Osteocyte (in vitro differentiated cells): ENCODE measurements at regions not wholly inside any gene's neighbourhood (a gene's known extent, or its start where the extent isn't known, plus 50 kb on each side); places are given as distances from the start of the nearest gene placed in this dataset.

Source experiments
- DNase-seq: peaks from one replicate; pipeline ENCODE4 v3.0.0; 2021; ENCODE audit warnings: mixed read lengths; ENCODE audit not compliant: unreplicated experiment; ENCODE audit errors: extremely low spot score
- H3K27ac Mint-ChIP-seq: one replicate; pipeline ENCODE4 v1.8.0; 2021; ENCODE audit warnings: mild to moderate bottlenecking, mixed read lengths; ENCODE audit not compliant: unreplicated experiment
- H3K27me3 Mint-ChIP-seq: one replicate; pipeline ENCODE4 v1.8.0; 2021; ENCODE audit warnings: mixed read lengths; ENCODE audit not compliant: unreplicated experiment
- H3K36me3 Mint-ChIP-seq: one replicate; pipeline ENCODE4 v1.8.0; 2021; ENCODE audit warnings: mixed read lengths; ENCODE audit not compliant: unreplicated experiment
- H3K4me1 Mint-ChIP-seq: one replicate; pipeline ENCODE4 v1.8.0; 2021; ENCODE audit warnings: mixed read lengths; ENCODE audit not compliant: unreplicated experiment
- H3K4me3 Mint-ChIP-seq: one replicate; pipeline ENCODE4 v1.8.0; 2021; ENCODE audit warnings: mild to moderate bottlenecking, moderate library complexity, mixed read lengths; ENCODE audit not compliant: unreplicated experiment
- H3K9me3 Mint-ChIP-seq: one replicate; pipeline ENCODE4 v1.8.0; 2021; ENCODE audit warnings: mixed read lengths; ENCODE audit not compliant: unreplicated experiment
- microRNA-seq: library from miRNA; unstranded; fragments of <30 nt; microRNA quantifications from one replicate; pipeline ENCODE4 v1.1.0, GENCODE V29; 2020; ENCODE audit not compliant: unreplicated experiment
- TF ChIP-seq, protein P1 (sequence below): fragments of 200-600 bp; sonication (generic); IDR thresholded peaks from 2 replicates; pipeline ENCODE4 v1.5.0; 2021; ENCODE audit warnings: antibody characterized with exemption, mild to moderate bottlenecking, moderate library complexity

DNA sequence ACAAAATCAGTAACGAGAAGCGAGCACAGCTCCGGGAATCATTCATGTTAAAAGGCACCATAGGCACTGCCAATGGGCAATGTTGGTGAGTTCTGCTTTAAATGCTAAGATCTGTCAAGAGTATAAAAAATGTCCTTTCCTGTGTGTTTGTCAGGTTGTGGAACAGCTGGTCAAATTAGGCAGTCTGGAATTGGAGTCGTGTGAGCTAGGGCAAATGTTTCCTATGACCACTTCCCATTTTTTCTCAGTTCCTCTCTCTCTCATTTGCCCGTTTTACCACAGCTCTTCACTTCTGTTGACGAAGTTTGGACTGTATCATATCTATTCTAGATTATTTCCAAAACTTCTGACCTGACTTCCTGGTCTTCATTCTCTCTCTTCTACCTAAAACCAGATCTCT lies 60.8 kb upstream of the GOLIM4 start:
- H3K27me3 Mint-ChIP-seq, result peaks cover 33% of the 10 kb centered on the region
- H3K27ac Mint-ChIP-seq, result no peak overlapping the region
- peaks cover 9% of the 10 kb centered on the region for H3K9me3 Mint-ChIP-seq
- no peak overlapping the region for H3K4me3 Mint-ChIP-seq
- no peaks in the 10 kb centered on the region for H3K36me3 Mint-ChIP-seq
- TF ChIP-seq, protein P1, sequence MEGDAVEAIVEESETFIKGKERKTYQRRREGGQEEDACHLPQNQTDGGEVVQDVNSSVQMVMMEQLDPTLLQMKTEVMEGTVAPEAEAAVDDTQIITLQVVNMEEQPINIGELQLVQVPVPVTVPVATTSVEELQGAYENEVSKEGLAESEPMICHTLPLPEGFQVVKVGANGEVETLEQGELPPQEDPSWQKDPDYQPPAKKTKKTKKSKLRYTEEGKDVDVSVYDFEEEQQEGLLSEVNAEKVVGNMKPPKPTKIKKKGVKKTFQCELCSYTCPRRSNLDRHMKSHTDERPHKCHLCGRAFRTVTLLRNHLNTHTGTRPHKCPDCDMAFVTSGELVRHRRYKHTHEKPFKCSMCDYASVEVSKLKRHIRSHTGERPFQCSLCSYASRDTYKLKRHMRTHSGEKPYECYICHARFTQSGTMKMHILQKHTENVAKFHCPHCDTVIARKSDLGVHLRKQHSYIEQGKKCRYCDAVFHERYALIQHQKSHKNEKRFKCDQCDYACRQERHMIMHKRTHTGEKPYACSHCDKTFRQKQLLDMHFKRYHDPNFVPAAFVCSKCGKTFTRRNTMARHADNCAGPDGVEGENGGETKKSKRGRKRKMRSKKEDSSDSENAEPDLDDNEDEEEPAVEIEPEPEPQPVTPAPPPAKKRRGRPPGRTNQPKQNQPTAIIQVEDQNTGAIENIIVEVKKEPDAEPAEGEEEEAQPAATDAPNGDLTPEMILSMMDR, result no peak
- H3K4me1 Mint-ChIP-seq, result no peaks in the 10 kb centered on the region
- no peak for DNase-seq

DNA sequence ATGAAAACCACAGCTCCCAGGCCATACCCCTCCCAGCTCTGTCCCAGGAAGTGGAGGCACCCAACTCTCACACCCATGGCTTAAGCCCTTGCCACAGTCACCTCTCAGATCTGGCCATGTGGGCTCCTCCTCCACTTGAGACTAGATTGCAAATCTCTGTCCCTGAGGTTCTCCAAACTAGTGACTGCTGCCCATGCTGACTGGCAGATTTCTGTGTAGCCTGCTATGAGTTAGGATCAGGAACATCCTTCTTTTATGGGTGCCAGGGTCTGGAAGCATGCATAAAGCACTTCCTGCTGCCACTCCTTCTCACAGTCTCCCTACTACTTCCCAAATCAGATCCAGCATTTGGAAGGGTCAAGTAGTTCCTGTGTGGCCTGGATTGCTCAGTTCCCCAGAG lies 59.6 kb upstream of the GOLIM4 start:
- H3K36me3 Mint-ChIP-seq, result no peaks in the 10 kb centered on the region
- no peak overlapping the region for H3K27ac Mint-ChIP-seq
- H3K9me3 Mint-ChIP-seq, result peaks cover 9% of the 10 kb centered on the region
- peaks cover 35% of the 10 kb centered on the region for H3K27me3 Mint-ChIP-seq
- H3K4me1 Mint-ChIP-seq, result no peaks in the 10 kb centered on the region
- DNase-seq, result no peak
- H3K4me3 Mint-ChIP-seq, result no peak overlapping the region
- TF ChIP-seq, protein P1, result no peak

DNA sequence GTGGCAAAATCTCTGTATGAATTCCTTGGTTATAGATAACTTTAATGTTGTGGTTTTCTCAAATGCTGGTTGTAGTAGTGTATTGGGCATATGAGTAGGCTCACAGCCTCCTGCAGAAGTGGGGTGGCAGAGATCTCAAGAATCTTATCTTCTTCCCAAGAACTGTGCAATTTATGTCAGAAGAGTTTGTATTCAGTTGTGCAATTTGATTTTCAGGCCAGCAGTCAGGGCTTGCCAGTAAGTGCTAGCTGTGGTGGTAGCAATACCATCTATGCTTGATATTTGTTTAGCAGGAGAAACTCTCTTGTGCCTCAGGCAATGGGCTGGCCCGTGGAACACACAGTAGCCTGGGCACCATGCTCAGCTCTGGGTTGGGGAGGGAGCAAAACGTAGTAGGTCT lies 58.4 kb upstream of the GOLIM4 start:
- Mint-ChIP-seq H3K9me3 (peaks cover 9% of the 10 kb centered on the region), H3K4me1 (no peaks in the 10 kb centered on the region), H3K4me3 (no peak overlapping the region), H3K27me3 (peaks cover 40% of the 10 kb centered on the region), H3K27ac (no peak overlapping the region), H3K36me3 (no peaks in the 10 kb centered on the region)
- DNase-seq, result no peak
- TF ChIP-seq, protein P1, result no peak

DNA sequence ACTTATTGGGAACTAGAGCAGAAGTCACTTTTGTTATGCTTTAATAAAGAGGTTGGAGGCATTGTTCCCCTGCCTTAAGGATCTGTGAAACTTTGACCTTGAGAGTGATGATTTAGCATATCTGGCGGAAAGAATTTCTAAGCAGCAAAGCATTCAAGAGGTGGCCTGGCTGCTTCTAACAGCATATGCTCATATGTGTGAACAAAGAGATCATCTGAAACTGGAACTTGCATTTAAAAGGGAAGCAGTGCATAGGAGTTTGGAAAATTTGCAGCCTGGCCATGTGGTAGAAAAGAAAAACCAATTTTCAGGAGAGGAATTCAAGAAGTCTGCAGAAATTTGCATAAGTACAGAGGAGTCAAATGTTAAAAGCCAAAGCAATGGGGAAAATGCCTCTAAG lies 56.4 kb upstream of the GOLIM4 start:
- TF ChIP-seq, protein P1, result no peak
- Mint-ChIP-seq H3K27me3 (peaks cover 41% of the 10 kb centered on the region), H3K27ac (no peak overlapping the region), H3K4me1 (no peaks in the 10 kb centered on the region), H3K36me3 (no peaks in the 10 kb centered on the region), H3K9me3 (peaks cover 9% of the 10 kb centered on the region), H3K4me3 (no peak overlapping the region)
- DNase-seq, result no peak

Small RNA genes lying in the stretch of these regions (microRNA-seq; reads per million reads assigned to microRNA genes)
- 18.1 reads per million, percentile 28 among the genes with 10 or more reads in this experiment for gene MIR551B
